ENCODE measurements at regions not wholly inside any gene's neighbourhood (a gene's known extent, or its start where the extent isn't known, plus 50 kb on each side); places are given as distances from the start of the nearest gene placed in this dataset.

DNA sequence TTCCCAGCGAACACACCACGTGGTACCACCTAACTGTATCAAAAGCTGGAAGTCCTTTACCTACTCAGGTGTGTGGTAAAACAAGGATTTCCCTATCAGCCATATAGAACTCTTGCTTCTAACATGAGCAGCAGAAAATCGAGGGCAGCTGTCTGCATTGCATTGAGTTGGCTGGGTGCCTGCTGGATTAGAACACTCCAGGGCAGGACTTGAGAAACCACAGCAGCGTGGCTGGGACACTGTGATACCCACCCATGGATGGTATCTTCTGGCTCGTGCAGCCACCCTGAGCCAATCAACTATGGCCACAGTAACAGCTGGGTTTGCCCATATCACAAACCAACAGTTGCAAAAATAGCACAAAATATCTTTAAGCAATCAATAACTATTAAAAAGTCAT, 188.3 kb downstream of the FBXO15 start:
- H3K9me3 ChIP-seq = no peaks in the 10 kb centered on the region
- no peak for DNase-seq (ENCODE audit: extremely low spot score)
- peaks cover 0 to 28% (median 0%) of the 10 kb centered on the region in 4 donors for H3K27me3 ChIP-seq
- no peak overlapping the region for H3K4me3 ChIP-seq
- TF ChIP-seq CTCF (IDR thresholded peaks at IDR 0.05) = no peak
- TF ChIP-seq POLR2A (IDR thresholded peaks at IDR 0.05; ENCODE audit: low read depth) = no peak
- no peak for TF ChIP-seq EP300 (IDR thresholded peaks at IDR 0.05)
- TF ChIP-seq POLR2AphosphoS5 (IDR thresholded peaks at IDR 0.05) = no peak
- WGBS = 71% methylated on average over 5 of the region's 5 CpGs
- no peaks in the 10 kb centered on the region for H3K36me3 ChIP-seq
- intact Hi-C loops (cut with DNase I) = no loop called here
- no peaks in the 10 kb centered on the region for H3K4me1 ChIP-seq
- H3K27ac ChIP-seq (replicated peaks in 1 of 4) = no peak overlapping the region

GRCh38 chr18:73954268-73954667, 193.4 kb downstream of the FBXO15 start:
- 40% methylated on average over 4 of the region's 4 CpGs for WGBS
- Histone ChIP-seq H3K27me3 (peaks cover 0 to 20% (median 0%) of the 10 kb centered on the region in 4 donors), H3K4me1 (no peaks in the 10 kb centered on the region), H3K9me3 (peaks cover 0 to under 1% (median 0%) of the 10 kb centered on the region in 4 donors), H3K27ac (replicated peaks in 1 of 4) (no peak overlapping the region), H3K4me3 (no peak overlapping the region), H3K36me3 (no peaks in the 10 kb centered on the region)
- intact Hi-C loops (cut with DNase I) = no loop called here
- DNase-seq (ENCODE audit: extremely low spot score) = no peak
- TF ChIP-seq CTCF (IDR thresholded peaks at IDR 0.05) (no peak), POLR2A (IDR thresholded peaks at IDR 0.05; ENCODE audit: low read depth) (no peak)

- Histone ChIP-seq H3K27me3 (peaks cover 0 to 7% (median 0%) of the 10 kb centered on the region in 4 donors), H3K4me3 (no peak overlapping the region), H3K4me1 (no peaks in the 10 kb centered on the region), H3K9me3 (peaks cover 0 to 5% (median 0%) of the 10 kb centered on the region in 4 donors), H3K36me3 (no peaks in the 10 kb centered on the region), H3K27ac (replicated peaks in 1 of 4) (no peak overlapping the region)
- no peak for TF ChIP-seq POLR2AphosphoS5 (IDR thresholded peaks at IDR 0.05)
- TF ChIP-seq EP300 (IDR thresholded peaks at IDR 0.05) = no peak
- TF ChIP-seq CTCF (IDR thresholded peaks at IDR 0.05) = no peak
- no peak for TF ChIP-seq POLR2A (IDR thresholded peaks at IDR 0.05; ENCODE audit: low read depth)
- DNase-seq (ENCODE audit: extremely low spot score) = peak; percentile 62
- intact Hi-C loops (cut with DNase I) = no loop called here
- WGBS = 51% methylated on average over 7 of the region's 7 CpGs
Measured at GRCh38 chr18:73952296-73952946, 195.2 kb downstream of the FBXO15 start.

- peak; percentile 39 for DNase-seq (ENCODE audit: extremely low spot score)
- Histone ChIP-seq H3K4me1 (no peaks in the 10 kb centered on the region), H3K27me3 (peaks cover 0 to 4% (median 0%) of the 10 kb centered on the region in 4 donors), H3K4me3 (no peak overlapping the region), H3K36me3 (no peaks in the 10 kb centered on the region), H3K27ac (replicated peaks in 1 of 4) (no peak overlapping the region), H3K9me3 (peaks cover 0 to 5% (median 0%) of the 10 kb centered on the region in 4 donors)
- 79% methylated on average over 2 of the region's 2 CpGs for WGBS
- no peak for TF ChIP-seq POLR2AphosphoS5 (IDR thresholded peaks at IDR 0.05)
- no peak for TF ChIP-seq CTCF (IDR thresholded peaks at IDR 0.05)
- TF ChIP-seq POLR2A (IDR thresholded peaks at IDR 0.05; ENCODE audit: low read depth) = no peak
- no peak for TF ChIP-seq EP300 (IDR thresholded peaks at IDR 0.05)
- intact Hi-C loops (cut with DNase I) = no loop called here
Measured at GRCh38 chr18:73950116-73950700, 197.4 kb downstream of the FBXO15 start.
